SK-N-DZ (cell line): ENCODE measurements at regions not wholly inside any gene's neighbourhood (a gene's known extent, or its start where the extent isn't known, plus 50 kb on each side); places are given as distances from the start of the nearest gene placed in this dataset.
A peak's percentile ranks its signal among the peaks of the same experiment; 100 is the strongest.

Experiments
- DNase-seq: peaks from one replicate; pipeline ENCODE4 v3.0.0-alpha.2; 2015; ENCODE audit warnings: low spot score

DNA sequence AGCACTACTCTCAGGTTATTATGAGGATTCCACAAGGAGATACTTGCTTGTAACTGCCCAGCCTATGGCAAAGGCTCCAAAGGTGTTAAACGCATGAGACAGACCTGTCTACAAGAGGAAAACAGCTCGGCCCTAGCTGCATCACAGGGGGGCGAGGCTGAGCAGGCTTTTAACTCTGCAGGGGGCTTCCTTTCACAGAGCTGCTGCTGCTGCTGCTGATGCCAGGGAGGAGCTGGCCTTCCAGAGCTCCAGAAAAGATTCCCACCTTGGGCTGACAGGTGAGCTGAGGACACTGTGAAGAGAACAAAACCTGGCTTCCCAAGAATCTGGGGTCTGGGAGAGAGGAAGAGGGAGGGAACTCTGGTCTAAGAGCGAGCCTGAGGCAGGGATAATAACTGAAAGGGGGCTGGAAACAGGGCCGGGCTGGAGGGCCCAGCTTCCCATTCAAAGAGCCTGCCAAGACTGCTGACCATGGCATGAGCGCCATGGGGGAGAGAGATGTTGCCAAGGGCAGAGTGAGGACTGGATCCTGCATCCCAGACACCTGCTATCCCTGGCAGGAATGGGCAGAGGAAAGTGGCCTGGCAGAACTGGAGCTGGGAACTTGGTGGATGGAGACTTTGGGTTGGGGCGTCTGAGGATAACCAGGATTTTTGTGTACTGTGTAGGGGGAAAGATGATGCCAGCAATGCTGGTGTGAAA, 211.1 kb upstream of the LRFN2 start:
- DNase-seq, result no peak

DNA sequence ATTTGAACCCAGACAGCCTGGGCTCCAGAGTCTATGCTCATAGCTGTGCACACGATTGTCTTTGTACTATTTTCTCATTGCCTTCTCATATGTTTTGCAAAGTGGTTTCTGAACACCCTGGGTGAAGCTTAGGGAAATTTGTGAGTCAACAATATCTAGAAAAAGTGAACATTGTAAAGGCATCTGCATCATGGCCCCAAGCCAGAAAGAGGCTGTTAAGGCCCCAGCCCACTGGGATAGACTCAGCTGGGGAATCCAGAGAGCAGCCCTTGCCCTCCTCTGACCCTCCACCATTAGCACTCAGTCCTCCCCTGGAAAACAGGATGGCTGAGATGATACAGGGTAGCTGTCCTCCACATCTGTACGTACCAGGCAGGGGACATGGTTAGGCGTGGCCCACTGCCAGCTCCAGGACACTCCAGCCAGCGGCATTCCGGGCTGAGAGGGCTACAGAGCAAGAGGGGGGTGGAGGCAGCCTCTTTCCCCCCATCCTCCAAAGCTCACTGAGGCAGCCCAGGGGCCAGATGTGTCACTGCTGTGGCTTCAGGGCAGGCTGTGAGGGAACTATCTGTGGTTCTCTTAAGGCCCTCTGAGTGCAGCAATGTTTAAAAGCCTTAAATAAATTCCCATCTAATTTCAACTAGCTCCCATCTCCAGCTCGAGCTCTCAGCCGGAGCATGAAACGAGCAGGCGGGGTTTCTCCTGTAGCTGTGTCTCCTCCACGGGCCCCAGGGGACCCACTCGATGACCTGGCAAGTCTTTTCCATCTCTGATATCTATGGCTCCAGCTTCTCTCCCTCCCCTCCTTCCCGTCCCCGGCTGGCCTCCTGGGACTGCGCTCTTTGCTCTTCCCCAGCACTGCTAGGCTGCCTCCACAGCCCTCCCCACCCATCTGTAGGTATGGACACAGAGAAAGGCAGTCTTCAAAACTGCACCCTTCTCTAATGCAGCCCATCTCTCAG, 209.4 kb upstream of the LRFN2 start:
- peak; percentile 68 for DNase-seq

DNA sequence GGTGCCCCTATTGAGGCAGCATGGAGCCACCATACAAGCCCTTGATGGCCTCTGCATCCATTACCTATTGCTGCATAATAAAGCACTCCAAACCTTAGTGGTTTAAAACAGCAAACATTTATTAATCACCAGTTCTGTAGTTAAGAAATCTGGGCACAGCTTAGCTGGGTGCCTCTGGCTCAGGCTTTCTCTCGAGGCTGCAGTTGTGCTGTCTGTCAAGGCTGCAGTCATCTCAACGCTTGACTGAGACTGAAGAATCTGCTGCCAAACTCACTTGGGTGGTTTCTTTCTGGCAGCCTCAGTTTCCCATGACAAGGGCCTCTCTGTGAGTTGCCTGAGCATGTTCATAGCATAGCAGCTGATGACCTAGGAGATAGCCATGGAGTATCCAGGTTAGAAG, 207.4 kb upstream of the LRFN2 start:
- DNase-seq, result no peak

DNA sequence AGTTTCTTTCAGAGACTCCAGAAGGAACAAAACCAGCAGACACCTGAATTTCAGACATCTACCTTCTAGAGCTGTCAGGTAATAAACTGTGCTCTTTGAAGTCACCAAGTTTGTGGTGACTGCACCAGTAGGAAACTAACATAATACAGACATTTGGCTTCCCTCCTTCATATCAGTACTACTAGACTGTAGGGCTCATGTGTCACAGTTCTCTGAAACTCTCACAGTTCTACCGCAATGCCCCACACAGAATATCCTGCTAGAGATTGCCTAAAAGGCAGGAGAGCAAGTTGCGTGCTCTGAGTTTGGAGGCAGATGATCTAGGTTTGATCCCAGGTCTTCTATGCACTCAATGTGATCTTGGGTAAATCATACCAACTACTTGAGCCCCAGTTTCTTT, 205.0 kb upstream of the LRFN2 start:
- no peak for DNase-seq

DNA sequence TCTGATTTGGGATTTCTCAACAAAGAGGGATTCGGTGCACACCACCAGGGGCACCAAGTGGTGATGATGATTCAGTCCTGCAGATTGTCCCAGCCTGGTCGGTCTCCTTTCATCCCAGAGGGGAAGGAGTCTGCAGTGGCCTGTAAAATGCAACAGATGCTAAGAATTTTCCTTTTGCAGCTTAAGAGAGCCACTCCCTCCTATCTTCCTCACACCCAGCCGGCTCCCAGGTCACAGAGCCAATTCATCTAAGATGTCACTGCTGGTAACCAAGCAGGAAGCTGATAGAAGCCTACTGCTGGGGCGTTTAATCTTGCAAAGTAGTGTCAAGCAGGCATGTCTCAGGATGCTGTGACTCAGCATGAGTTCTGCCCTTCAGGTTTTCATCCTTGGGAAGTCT, 203.8 kb upstream of the LRFN2 start:
- DNase-seq, result no peak

DNA sequence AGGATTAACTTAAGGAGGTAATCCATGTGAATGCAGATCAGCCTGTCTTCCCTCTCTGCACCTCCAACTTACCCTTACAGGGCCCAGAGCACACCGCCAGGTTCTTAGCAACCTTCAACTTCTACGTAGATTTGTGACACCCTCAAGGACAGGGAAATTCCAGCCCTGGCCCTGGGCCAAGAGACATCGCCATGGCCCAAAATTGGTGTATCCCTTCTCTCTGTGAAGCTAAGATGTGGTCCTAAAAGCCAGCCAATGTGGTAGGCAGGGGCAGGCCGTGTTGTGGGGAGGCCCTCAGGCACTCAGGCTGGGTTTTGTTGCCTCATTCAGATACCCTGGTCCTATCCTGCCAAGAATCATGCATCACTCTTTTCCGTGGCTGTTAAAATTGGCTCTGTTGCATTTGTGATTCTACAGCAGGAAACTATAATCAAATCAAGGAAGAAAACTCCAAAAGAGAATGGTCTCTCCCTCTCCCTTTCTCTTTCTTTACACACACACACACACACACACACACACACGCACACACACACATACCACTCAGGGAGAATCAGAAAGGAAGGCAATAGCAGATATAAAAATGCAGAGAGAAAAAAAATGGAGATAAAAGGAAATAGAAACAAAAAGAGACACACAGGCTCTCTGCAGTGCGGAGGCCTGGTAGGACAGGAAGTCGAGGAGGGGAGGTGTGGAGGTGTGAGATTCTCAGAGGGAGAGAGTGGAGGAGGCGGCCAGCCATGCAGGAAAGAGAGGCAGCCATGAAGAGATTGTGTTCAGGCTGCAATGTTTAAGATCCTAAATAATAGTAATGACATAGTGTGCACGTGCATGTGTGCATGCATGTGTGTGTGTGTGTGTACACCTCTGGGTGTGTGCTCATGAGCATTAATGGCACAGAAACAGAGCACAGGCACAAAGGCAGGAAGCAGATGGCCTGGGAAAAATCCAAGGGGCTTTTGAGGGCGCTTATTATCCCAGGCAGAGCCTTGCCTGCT, 201.8 kb upstream of the LRFN2 start:
- DNase-seq, result no peak

DNA sequence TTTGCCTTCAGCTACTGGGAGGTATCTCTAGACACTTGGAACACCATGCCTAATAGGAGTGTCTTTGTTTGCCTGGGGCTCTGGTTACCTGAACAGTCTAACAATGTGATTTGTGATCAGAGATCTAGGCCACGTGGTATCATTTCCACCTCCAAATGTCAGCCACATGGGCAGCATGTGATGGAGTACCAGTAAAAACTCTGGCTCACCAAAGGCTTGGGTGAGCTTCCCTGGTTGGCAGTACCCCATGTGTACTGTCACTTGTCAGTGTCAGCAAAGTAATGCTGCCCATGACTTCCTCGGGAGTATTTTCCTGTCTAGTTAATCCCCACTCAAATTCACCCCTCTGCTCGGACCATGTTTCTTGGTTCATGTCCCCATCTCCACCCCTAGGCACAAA, 195.2 kb upstream of the LRFN2 start:
- DNase-seq, result no peak

DNA sequence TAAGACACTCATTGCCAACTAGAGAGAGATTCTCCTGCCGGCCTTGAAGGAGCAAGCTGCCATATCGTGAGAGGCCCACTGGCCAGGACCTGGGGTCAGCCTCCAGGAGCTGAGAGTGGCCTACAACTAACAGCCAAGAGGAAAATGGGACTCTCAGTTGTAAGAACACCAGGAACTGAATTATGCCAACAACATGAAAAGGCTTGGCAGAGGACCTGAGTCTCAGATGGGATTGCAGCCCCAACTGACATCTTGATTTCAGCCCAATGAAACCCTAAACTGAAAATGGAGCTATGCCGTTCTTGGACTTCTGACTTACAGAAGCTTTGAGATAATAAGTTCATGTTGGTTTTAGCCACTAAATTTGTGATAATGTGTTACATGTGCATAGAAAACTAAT, 193.5 kb upstream of the LRFN2 start:
- DNase-seq, result no peak

DNA sequence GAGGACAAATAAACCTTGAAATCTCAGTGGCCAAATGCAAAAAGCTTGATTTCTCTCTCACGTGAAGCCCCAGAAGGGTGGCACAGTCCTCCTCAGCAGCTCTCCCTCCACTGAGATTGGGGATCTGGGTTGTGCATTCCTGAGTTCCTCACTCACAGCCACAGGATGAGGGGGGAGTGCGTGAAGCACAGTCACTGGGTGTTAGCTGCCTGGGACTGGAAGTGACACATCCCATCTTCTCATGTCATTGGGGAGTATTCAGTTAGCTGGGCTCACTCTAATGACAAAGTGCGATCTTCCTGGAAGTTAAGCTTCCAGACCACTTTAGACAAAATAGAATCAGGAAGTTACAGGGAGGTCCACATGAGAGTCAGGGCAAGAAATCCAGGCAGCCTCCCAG, 192.2 kb upstream of the LRFN2 start:
- no peak for DNase-seq

DNA sequence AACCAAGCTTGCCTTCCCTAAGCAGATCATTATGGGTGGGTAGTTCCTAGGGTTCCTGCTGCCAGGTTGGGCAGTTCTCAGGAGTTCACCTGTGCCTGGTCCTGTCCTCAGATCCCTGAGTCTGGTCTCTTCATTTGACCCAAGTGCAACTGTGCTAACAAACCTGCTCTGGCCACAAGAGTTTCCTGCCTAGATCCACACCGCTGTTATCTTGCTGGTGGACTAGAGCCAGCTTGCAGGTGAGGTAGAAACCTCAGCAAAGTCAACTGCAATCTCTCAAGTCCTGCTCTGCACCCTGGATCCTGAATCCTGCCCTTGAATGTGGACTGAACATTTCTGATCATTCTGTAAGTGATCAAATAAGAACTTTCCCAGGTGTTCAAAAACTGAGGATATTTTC, 191.8 kb upstream of the LRFN2 start:
- DNase-seq, result no peak

DNA sequence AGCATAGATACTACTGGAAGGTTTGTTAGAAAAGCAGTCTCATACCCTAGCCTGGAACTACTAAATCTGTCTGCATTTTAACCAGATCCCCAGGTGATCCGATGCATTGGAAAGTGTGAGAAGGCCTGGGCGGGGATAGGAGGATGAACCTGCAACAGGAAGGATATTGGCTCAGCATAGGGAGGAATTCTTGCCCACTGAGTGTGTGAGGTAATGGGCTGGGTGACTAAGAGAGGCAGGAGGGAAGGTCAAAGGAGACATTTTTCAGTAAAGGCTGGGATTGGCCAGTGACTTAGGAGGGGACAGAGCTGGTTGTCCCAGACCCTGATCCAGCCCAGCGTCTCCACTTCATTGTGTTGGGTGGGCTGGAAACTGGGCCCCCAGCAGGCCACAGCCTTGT, 191.0 kb upstream of the LRFN2 start:
- no peak for DNase-seq

DNA sequence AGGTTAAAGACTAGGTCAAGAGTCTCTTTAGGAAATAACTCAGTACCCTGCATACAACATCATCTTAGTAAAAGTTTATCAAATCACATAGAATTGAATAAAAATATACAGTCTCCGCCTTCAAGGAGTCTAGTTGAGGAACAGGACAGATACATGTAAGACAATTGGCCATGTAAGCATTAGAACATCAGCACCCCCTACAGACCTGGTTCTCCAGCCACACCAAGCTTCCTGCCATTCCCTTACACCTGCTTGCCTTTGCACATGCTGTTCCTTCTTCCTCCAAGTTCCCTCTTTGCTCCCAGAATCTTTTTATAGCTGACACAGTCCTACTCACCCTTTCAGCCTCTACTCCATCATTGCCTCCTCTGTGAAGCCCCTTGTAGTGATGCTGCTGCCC, 187.8 kb upstream of the LRFN2 start:
- no peak for DNase-seq

DNA sequence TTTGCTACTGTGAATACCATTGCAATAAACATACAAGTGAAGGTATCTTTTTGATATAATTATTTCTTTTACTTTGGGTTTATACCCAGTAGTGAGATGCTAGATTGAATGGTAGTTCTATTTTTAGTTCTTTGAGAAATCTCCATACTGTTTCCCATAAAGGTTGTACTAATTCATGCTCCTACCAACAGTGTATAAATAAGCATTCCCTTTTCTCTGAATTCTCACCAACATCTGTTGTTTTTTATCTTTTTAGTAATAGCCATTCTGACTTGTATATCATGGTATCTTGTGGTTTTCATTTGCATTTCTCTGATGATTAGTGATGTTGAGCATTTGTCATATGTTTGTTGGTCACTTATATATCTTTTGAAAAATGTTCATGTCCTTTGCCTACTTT, 183.6 kb upstream of the LRFN2 start:
- DNase-seq, result no peak

DNA sequence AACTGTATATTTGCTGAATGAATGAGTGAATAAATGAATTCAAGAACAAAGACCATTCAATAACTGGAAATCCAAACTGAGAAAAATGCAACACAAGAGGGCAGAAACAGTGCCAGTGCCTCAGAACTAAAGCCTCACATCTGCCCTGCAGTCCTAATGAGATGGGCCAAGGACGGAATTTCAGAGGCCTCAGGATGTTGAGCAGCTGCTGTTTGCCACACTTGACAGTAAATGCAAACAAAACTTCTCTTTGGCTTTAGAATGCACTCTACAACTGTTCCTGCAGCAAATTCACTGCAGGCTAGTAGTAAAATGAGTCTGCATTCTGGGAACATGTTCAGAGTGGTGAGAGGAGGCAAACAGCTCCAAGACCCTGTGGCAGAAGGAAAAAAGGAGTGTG, 177.6 kb upstream of the LRFN2 start:
- DNase-seq, result no peak

DNA sequence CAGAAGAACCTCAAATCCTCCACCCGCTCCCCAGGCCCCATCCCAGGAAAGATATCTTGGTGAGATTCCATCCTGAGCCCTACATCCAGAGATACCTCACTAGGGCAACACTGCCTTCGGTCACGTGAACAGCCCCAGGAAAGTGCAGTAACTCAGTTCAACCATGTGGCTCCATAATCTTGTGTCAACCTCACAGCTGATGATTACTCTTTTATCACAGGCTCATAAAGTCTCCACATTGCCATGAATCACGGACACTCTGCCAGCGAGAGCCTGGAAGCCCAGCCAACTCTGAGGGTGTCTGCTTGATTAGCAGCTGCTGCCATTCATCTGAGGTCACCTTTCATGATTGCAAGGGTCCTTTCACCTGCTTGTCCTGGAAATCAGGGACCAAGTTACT, 175.8 kb upstream of the LRFN2 start:
- no peak for DNase-seq

DNA sequence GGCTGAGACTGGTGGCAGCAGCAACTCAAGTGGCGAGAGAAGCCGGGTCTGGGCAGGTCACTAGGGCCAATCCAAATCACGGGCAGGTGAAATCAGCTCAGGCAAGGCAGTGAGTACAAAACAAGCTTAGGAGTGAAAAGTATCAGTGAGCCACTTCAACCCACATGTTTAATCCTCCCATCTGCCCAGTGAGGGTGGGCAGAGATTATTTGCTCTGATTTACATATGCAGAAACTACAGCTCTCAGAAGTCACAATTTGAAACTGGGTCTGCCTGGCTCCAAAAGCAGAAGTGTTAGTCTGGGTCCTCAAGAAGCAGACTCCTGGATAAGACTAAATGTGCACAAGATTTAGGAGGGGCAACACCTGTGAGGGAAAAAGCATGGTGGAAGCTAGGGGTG, 173.7 kb upstream of the LRFN2 start:
- DNase-seq, result no peak

DNA sequence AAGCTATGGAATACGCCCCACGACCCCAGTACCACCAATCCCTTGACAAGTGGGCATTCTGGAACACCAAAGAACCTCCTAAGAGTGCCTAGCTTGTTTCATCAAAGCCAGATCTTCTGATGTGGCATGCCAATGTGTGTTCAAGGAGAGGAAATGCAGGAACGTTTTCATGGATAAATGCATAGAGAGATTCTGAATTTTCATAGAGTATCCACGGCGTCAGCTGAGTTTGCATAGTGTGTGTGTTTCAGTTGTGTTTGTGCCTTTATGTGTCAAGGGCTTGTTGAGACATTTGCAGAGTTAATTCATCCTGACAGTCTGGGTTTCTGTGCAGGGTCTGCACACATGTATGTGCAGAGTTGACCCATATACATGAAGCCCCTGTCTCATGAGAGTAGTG, 172.7 kb upstream of the LRFN2 start:
- DNase-seq, result no peak

DNA sequence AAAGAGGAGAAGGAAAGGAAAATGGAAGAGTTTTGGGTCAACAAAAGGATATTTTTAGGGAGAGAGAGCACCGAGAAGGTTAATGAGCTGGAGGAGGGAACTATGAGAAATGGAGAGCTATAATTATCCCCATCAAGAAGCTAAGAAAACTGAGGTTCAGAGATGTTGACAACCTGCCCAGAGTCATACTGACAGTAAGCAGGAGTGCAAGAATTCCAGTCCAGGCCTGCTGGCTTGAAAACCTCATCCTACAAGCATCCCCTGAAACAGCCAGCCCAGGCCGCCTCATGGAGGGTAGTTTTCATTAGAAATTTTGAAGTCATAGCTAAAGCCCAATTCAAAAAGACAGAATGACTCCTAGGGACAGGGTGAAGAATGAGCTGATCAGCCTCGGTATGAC, 172.1 kb upstream of the LRFN2 start:
- no peak for DNase-seq

DNA sequence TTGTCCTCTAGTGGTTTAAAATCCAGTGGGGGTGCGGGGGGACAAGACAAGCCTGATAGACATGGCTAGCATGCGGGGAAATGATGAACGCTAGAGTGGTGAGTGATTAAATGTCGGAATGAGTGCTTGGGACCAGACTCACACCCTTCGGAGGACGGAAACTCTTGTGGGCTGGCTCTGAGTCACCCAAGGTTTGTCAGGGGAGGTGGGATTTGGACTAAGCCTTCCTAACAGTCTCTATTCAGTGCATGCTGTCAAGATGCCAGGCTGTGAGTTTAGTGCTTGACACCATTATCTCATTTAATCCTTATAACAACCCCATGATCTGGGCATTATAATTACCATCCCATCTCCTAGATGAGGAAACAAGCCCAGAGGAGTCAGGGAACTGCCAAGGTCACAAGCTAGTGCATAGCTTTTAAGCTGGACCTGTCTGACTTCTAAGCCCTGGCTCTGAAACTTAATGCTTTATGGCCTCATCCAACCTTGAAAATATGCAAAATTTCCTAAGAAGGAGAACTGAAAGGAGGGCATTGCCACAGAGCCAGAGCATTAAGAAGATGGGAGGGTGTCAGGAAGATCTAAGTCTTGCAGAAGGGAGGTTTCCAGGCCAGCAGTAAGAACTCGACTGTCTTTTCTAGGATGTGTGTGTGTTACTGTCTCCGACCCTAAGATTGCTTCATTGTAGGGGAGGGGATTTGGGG, 168.7 kb upstream of the LRFN2 start:
- DNase-seq, result no peak

DNA sequence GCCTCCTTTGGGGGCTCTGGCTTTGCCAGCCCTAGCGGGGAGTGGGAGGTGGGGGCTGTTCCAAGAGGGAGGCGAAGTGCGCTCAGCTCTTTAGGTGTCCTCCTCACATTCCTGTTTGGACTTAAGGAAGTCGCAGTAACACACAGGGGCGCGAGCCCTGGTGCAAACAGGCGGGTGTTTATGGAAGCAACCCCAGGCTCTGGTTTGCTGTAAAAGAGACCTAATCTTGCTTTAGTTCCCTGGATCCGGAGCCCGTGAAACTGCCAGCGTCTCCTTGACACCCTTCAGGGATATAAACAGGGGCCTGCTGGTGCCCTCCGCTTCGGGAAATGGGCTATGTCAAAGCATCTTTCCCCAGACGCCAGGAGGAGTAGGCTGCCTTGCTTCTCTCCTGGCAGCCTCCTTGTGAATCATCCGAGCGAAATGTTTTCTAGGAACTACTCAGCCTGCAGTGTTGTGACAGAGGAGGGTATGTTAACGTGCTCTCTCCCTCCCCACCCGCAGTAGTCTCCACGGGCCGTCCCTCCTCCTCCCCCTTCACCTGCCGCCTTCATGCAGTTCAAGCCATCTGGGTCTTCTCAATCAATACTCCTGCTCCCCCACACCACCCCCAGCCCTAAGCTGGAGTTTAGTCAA, 168.0 kb upstream of the LRFN2 start:
- peak; percentile 33 for DNase-seq
